ENCODE measurements at regions not wholly inside any gene's neighbourhood (a gene's known extent, or its start where the extent isn't known, plus 50 kb on each side); places are given as distances from the start of the nearest gene placed in this dataset.
"Not testable (repeated sequence)": the region's sequence is repeated elsewhere in the genome, so short reads cannot be mapped to it uniquely, and the experiment has no call there.

DNA sequence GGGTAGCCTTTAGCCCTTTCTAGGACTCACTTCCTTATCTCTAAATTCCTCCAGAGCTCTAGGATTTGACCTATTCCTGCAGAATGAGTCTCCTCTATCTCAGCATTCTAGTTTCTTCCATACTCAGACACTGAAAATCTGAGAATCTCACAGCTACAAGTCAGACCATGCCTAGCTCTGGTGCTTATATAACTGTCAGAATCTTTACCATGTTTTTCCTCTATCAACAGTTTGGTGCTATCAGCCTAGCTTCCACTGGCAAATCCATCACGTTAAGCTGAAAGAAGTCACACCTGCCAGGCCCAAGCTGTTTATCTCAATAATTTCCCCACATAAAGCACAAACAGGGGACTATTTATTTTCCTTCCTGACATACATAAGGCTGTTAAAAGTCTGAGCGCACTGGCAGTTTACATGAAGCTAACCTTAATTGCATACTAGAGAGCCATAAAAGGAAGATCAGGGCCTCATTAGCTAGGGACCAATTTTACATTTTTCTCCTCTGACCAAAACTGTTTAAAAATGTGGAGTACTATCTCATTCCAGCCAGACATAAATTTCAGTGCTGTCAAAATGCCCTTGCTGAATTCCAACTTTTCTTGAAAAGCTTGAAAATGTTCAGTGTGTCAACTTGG is 270.5 kb downstream of the C12orf75 start:
- Histone ChIP-seq H3K9ac (ENCODE audit: extremely low read depth, low read length, poor library complexity, severe bottlenecking) (no peak overlapping the region), H3K4me3 (ENCODE audit: low read length) (no peak overlapping the region), H3K27ac (ENCODE audit: low read depth, low read length) (no peak overlapping the region), H3K4me1 (ENCODE audit: control insufficient read depth, insufficient read depth, low read length) (no peaks in the 10 kb centered on the region), H3K36me3 (ENCODE audit: control insufficient read depth, insufficient read depth, low read length) (no peaks in the 10 kb centered on the region), H3K9me3 (ENCODE audit: control insufficient read depth, low read length) (peaks cover 7% of the 10 kb centered on the region), H3K27me3 (ENCODE audit: control insufficient read depth, insufficient read depth, low read length, poor library complexity, severe bottlenecking) (no peaks in the 10 kb centered on the region)
- H3K27ac Mint-ChIP-seq, result no peak overlapping the region
- no peaks in the 10 kb centered on the region for H3K36me3 Mint-ChIP-seq (ENCODE audit: low read depth)
- no peak for DNase-seq
- peaks cover 9% of the 10 kb centered on the region for H3K4me1 Mint-ChIP-seq
- no peaks in the 10 kb centered on the region for H3K27me3 Mint-ChIP-seq (ENCODE audit: insufficient read depth)
- WGBS, 2 experiments (ENCODE audit: insufficient coverage in 1 of 2, insufficient read length in 1 of 2), result 94 to 100% methylated on average over 1 to 2 of the region's 2 CpGs
- no peak overlapping the region for H3K4me3 Mint-ChIP-seq
- TF ChIP-seq, protein P1, sequence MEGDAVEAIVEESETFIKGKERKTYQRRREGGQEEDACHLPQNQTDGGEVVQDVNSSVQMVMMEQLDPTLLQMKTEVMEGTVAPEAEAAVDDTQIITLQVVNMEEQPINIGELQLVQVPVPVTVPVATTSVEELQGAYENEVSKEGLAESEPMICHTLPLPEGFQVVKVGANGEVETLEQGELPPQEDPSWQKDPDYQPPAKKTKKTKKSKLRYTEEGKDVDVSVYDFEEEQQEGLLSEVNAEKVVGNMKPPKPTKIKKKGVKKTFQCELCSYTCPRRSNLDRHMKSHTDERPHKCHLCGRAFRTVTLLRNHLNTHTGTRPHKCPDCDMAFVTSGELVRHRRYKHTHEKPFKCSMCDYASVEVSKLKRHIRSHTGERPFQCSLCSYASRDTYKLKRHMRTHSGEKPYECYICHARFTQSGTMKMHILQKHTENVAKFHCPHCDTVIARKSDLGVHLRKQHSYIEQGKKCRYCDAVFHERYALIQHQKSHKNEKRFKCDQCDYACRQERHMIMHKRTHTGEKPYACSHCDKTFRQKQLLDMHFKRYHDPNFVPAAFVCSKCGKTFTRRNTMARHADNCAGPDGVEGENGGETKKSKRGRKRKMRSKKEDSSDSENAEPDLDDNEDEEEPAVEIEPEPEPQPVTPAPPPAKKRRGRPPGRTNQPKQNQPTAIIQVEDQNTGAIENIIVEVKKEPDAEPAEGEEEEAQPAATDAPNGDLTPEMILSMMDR (conservative IDR thresholded peaks at IDR 0.05), result no peak
- H3K9me3 Mint-ChIP-seq, result no peaks in the 10 kb centered on the region

DNA sequence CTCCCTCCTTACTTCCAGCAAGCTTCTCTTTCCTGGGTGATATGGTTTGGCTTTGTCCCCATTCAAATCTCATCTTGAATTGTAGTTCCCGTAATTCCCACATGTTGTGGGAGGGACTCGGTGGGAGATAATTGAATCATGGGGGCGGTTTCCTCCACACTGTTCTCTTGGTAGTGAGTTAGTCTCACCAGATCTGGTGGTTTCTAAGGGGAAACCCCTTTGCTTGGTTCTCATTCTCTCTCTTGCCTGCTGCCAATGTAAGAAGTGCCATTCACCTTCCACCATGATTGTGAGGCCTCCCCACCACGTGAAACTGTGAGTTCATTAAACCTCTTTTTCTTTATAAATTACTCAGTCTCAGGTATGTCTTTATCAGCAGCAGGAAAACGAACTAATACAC is 271.8 kb downstream of the C12orf75 start:
- not testable (repeated sequence) for H3K36me3 Mint-ChIP-seq (ENCODE audit: low read depth); H3K27ac ChIP-seq (ENCODE audit: low read depth, low read length); H3K27ac Mint-ChIP-seq; H3K4me3 ChIP-seq (ENCODE audit: low read length); H3K4me1 Mint-ChIP-seq; H3K9me3 Mint-ChIP-seq; H3K9me3 ChIP-seq (ENCODE audit: control insufficient read depth, low read length); H3K9ac ChIP-seq (ENCODE audit: extremely low read depth, low read length, poor library complexity, severe bottlenecking); DNase-seq; H3K4me1 ChIP-seq (ENCODE audit: control insufficient read depth, insufficient read depth, low read length); H3K36me3 ChIP-seq (ENCODE audit: control insufficient read depth, insufficient read depth, low read length); H3K4me3 Mint-ChIP-seq; H3K27me3 ChIP-seq (ENCODE audit: control insufficient read depth, insufficient read depth, low read length, poor library complexity, severe bottlenecking); H3K27me3 Mint-ChIP-seq (ENCODE audit: insufficient read depth)
- WGBS, 2 experiments (ENCODE audit: insufficient coverage in 1 of 2, insufficient read length in 1 of 2), result 88 to 100% methylated on average over 1 to 4 of the region's 5 CpGs

DNA sequence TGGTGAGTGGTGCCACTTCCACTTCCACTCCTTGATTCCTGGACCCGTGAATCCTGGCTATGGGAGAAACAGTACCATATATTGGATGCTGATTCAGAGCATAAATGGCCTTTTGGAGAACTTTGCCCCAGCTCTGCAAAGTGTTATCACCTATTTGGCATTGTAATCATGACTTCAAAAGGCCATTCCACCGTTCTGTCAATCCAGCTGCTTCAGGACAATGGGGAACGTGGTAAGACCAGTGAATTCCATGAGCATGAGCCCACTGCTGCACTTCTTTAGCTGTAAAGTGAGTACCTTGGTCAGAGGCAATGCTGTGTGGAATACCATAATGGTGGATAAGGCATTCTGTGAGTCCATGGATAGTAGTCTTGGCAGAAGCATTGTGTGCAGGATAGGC is 273.8 kb downstream of the C12orf75 start:
- not testable (repeated sequence) for H3K27ac Mint-ChIP-seq; H3K9me3 Mint-ChIP-seq; DNase-seq; H3K9ac ChIP-seq (ENCODE audit: extremely low read depth, low read length, poor library complexity, severe bottlenecking); H3K9me3 ChIP-seq (ENCODE audit: control insufficient read depth, low read length); H3K4me3 Mint-ChIP-seq; H3K4me3 ChIP-seq (ENCODE audit: low read length); H3K27me3 Mint-ChIP-seq (ENCODE audit: insufficient read depth); H3K36me3 ChIP-seq (ENCODE audit: control insufficient read depth, insufficient read depth, low read length); H3K4me1 ChIP-seq (ENCODE audit: control insufficient read depth, insufficient read depth, low read length); H3K4me1 Mint-ChIP-seq; H3K27ac ChIP-seq (ENCODE audit: low read depth, low read length); H3K36me3 Mint-ChIP-seq (ENCODE audit: low read depth); H3K27me3 ChIP-seq (ENCODE audit: control insufficient read depth, insufficient read depth, low read length, poor library complexity, severe bottlenecking)
- 86 to 87% methylated on average over 1 to 3 of the region's 3 CpGs for WGBS, 2 experiments (ENCODE audit: insufficient coverage in 1 of 2, insufficient read length in 1 of 2)

DNA sequence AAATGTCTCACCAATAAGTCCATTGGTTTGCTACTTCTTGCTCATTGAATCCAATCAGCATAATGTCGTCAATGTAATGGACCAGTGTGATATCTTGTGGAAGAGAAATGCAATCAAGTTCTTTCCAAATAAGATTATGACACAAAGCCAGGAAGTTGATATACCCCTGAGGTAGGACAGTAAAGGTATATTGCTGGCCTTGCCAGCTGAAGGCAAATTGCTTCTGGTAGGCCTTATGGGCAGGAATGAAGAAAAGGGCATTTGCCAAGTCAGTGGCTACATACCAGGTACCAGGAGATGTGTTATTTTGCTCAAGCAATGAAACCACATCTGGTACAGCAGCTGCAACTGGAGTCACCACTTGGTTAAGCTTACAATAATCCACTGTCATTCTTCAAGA is 276.1 kb downstream of the C12orf75 start:
- not testable (repeated sequence) for H3K36me3 Mint-ChIP-seq (ENCODE audit: low read depth); H3K27ac Mint-ChIP-seq; H3K4me1 Mint-ChIP-seq; H3K27me3 ChIP-seq (ENCODE audit: control insufficient read depth, insufficient read depth, low read length, poor library complexity, severe bottlenecking); H3K27me3 Mint-ChIP-seq (ENCODE audit: insufficient read depth); DNase-seq; H3K4me1 ChIP-seq (ENCODE audit: control insufficient read depth, insufficient read depth, low read length); H3K36me3 ChIP-seq (ENCODE audit: control insufficient read depth, insufficient read depth, low read length); H3K4me3 ChIP-seq (ENCODE audit: low read length); H3K9me3 ChIP-seq (ENCODE audit: control insufficient read depth, low read length); H3K27ac ChIP-seq (ENCODE audit: low read depth, low read length); H3K9ac ChIP-seq (ENCODE audit: extremely low read depth, low read length, poor library complexity, severe bottlenecking); H3K4me3 Mint-ChIP-seq
- peaks cover 12% of the 10 kb centered on the region for H3K9me3 Mint-ChIP-seq
- WGBS, 2 experiments (ENCODE audit: insufficient coverage in 1 of 2, insufficient read length in 1 of 2), result 80 to 100% methylated on average over 1 of the region's 1 CpG

DNA sequence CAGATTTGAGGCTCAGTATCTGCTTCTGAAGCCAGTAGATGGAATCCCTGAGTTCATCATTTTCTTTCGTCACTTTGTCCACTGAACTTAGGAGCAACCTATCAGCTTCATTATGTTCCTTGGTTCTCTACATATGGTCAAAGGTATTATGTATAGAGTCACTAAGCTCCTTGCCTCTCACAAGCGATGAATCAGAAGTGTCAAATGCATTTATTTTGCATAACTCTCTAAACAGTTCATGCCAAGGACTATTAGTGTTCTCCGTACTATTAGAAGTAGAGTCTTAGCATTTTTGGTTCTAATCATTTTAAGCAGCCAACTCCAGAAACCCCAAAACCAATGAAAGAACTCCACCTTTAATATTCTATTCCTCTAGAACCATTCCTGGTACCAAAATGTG is 278.5 kb downstream of the C12orf75 start:
- not testable (repeated sequence) for H3K4me1 ChIP-seq (ENCODE audit: control insufficient read depth, insufficient read depth, low read length); H3K36me3 Mint-ChIP-seq (ENCODE audit: low read depth); H3K27ac ChIP-seq (ENCODE audit: low read depth, low read length); H3K27me3 Mint-ChIP-seq (ENCODE audit: insufficient read depth); H3K4me3 ChIP-seq (ENCODE audit: low read length); H3K9ac ChIP-seq (ENCODE audit: extremely low read depth, low read length, poor library complexity, severe bottlenecking); H3K4me3 Mint-ChIP-seq; H3K27me3 ChIP-seq (ENCODE audit: control insufficient read depth, insufficient read depth, low read length, poor library complexity, severe bottlenecking); H3K36me3 ChIP-seq (ENCODE audit: control insufficient read depth, insufficient read depth, low read length); H3K27ac Mint-ChIP-seq; DNase-seq; H3K4me1 Mint-ChIP-seq
- peaks cover 12% of the 10 kb centered on the region for H3K9me3 ChIP-seq (ENCODE audit: control insufficient read depth, low read length)
- H3K9me3 Mint-ChIP-seq, result peaks cover 12% of the 10 kb centered on the region
- 90 to 100% methylated on average over 1 to 2 of the region's 3 CpGs for WGBS, 2 experiments (ENCODE audit: insufficient coverage in 1 of 2, insufficient read length in 1 of 2)

All from endodermal cell (in vitro differentiated cells).